ENCODE measurements at regions not wholly inside any gene's neighbourhood (a gene's known extent, or its start where the extent isn't known, plus 50 kb on each side); places are given as distances from the start of the nearest gene placed in this dataset.
"Not testable (repeated sequence)": the region's sequence is repeated elsewhere in the genome, so short reads cannot be mapped to it uniquely, and the experiment has no call there.

DNA sequence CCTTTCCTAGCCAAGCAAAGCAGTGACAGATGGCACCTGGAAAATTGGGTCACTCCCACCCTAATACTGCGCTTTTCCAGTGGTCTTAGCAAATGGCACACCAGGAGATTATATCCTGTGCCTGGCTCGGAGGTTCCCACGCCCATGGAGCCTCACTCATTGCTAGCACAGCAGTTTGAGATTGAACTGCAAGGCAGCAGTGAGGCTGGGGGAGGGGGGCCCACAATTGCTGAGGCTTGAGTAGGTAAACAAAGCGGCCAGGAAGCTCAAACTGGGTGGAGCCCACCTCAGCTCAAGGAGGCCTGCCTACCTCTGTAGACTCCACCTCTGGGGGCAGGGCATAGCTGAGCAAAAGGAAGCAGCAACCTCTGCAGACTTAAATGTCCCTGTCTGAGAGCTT, 635.0 kb downstream of the C12orf50 start:
- TF ChIP-seq, protein P1, sequence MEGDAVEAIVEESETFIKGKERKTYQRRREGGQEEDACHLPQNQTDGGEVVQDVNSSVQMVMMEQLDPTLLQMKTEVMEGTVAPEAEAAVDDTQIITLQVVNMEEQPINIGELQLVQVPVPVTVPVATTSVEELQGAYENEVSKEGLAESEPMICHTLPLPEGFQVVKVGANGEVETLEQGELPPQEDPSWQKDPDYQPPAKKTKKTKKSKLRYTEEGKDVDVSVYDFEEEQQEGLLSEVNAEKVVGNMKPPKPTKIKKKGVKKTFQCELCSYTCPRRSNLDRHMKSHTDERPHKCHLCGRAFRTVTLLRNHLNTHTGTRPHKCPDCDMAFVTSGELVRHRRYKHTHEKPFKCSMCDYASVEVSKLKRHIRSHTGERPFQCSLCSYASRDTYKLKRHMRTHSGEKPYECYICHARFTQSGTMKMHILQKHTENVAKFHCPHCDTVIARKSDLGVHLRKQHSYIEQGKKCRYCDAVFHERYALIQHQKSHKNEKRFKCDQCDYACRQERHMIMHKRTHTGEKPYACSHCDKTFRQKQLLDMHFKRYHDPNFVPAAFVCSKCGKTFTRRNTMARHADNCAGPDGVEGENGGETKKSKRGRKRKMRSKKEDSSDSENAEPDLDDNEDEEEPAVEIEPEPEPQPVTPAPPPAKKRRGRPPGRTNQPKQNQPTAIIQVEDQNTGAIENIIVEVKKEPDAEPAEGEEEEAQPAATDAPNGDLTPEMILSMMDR (tag by site-specific recombination; IDR thresholded peaks at IDR 0.05), result not testable (repeated sequence)
- TF ChIP-seq ZNF792 (tag by site-specific recombination; IDR thresholded peaks at IDR 0.05); ZNF335 (tag by site-specific recombination; conservative IDR thresholded peaks at IDR 0.05); GLI2 (tag by site-specific recombination; IDR thresholded peaks at IDR 0.05; ENCODE audit: borderline replicate concordance, low read depth): not testable (repeated sequence)
- TF ChIP-seq, protein P2, sequence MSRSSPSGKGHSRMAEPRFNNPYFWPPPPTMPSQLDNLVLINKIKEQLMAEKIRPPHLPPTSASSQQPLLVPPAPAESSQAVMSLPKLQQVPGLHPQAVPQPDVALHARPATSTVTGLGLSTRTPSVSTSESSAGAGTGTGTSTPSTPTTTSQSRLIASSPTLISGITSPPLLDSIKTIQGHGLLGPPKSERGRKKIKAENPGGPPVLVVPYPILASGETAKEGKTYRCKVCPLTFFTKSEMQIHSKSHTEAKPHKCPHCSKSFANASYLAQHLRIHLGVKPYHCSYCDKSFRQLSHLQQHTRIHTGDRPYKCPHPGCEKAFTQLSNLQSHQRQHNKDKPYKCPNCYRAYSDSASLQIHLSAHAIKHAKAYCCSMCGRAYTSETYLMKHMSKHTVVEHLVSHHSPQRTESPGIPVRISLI (tag by site-specific recombination; IDR thresholded peaks at IDR 0.05), result not testable (repeated sequence)
- TF ChIP-seq, protein P3, sequence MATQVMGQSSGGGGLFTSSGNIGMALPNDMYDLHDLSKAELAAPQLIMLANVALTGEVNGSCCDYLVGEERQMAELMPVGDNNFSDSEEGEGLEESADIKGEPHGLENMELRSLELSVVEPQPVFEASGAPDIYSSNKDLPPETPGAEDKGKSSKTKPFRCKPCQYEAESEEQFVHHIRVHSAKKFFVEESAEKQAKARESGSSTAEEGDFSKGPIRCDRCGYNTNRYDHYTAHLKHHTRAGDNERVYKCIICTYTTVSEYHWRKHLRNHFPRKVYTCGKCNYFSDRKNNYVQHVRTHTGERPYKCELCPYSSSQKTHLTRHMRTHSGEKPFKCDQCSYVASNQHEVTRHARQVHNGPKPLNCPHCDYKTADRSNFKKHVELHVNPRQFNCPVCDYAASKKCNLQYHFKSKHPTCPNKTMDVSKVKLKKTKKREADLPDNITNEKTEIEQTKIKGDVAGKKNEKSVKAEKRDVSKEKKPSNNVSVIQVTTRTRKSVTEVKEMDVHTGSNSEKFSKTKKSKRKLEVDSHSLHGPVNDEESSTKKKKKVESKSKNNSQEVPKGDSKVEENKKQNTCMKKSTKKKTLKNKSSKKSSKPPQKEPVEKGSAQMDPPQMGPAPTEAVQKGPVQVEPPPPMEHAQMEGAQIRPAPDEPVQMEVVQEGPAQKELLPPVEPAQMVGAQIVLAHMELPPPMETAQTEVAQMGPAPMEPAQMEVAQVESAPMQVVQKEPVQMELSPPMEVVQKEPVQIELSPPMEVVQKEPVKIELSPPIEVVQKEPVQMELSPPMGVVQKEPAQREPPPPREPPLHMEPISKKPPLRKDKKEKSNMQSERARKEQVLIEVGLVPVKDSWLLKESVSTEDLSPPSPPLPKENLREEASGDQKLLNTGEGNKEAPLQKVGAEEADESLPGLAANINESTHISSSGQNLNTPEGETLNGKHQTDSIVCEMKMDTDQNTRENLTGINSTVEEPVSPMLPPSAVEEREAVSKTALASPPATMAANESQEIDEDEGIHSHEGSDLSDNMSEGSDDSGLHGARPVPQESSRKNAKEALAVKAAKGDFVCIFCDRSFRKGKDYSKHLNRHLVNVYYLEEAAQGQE (tag by site-specific recombination; IDR thresholded peaks at IDR 0.05), result not testable (repeated sequence)
- TF ChIP-seq, protein P4, sequence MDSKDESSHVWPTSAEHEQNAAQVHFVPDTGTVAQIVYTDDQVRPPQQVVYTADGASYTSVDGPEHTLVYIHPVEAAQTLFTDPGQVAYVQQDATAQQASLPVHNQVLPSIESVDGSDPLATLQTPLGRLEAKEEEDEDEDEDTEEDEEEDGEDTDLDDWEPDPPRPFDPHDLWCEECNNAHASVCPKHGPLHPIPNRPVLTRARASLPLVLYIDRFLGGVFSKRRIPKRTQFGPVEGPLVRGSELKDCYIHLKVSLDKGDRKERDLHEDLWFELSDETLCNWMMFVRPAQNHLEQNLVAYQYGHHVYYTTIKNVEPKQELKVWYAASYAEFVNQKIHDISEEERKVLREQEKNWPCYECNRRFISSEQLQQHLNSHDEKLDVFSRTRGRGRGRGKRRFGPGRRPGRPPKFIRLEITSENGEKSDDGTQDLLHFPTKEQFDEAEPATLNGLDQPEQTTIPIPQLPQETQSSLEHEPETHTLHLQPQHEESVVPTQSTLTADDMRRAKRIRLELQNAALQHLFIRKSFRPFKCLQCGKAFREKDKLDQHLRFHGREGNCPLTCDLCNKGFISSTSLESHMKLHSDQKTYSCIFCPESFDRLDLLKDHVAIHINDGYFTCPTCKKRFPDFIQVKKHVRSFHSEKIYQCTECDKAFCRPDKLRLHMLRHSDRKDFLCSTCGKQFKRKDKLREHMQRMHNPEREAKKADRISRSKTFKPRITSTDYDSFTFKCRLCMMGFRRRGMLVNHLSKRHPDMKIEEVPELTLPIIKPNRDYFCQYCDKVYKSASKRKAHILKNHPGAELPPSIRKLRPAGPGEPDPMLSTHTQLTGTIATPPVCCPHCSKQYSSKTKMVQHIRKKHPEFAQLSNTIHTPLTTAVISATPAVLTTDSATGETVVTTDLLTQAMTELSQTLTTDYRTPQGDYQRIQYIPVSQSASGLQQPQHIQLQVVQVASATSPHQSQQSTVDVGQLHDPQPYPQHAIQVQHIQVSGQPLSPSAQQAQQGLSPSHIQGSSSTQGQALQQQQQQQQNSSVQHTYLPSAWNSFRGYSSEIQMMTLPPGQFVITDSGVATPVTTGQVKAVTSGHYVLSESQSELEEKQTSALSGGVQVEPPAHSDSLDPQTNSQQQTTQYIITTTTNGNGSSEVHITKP (tag by site-specific recombination; IDR thresholded peaks at IDR 0.05), result not testable (repeated sequence)
